Skeletal muscle satellite cell (primary cell): ENCODE measurements at regions not wholly inside any gene's neighbourhood (a gene's known extent, or its start where the extent isn't known, plus 50 kb on each side); places are given as distances from the start of the nearest gene placed in this dataset.

Experiments
- H3K27me3 ChIP-seq: 2 replicates; pipeline ENCODE4 v1.7.0; 2013; ENCODE audit warnings: low read length; ENCODE audit not compliant: control insufficient read depth, insufficient read depth
- H3K36me3 ChIP-seq: 2 replicates; pipeline ENCODE4 v1.7.0; 2013; ENCODE audit warnings: mild to moderate bottlenecking, control low read depth, low read length; ENCODE audit not compliant: insufficient read depth
- H3K4me1 ChIP-seq: 2 replicates; pipeline ENCODE4 v1.7.0; 2013; ENCODE audit warnings: low read length; ENCODE audit not compliant: control insufficient read depth, insufficient read depth
- H3K4me2 ChIP-seq: 2 replicates; pipeline ENCODE4 v1.7.0; 2013; ENCODE audit warnings: mild to moderate bottlenecking, low read length
- H3K4me3 ChIP-seq: 2 replicates; pipeline ENCODE4 v1.7.0; 2013; ENCODE audit warnings: low read length
- H3K9ac ChIP-seq: 2 replicates; pipeline ENCODE4 v1.7.0; 2013; ENCODE audit warnings: mild to moderate bottlenecking, low read depth, low read length, moderate library complexity
- H3K9me3 ChIP-seq: replicated peaks from 2 replicates; pipeline ENCODE4 v1.7.0; 2013; ENCODE audit warnings: mild to moderate bottlenecking, control low read depth, low read length

- H3K4me2 ChIP-seq: no peak overlapping the region
These were observed 258.0 kb downstream of the PTBP2 start for GRCh38 chr1:96979304-96980268.

DNA sequence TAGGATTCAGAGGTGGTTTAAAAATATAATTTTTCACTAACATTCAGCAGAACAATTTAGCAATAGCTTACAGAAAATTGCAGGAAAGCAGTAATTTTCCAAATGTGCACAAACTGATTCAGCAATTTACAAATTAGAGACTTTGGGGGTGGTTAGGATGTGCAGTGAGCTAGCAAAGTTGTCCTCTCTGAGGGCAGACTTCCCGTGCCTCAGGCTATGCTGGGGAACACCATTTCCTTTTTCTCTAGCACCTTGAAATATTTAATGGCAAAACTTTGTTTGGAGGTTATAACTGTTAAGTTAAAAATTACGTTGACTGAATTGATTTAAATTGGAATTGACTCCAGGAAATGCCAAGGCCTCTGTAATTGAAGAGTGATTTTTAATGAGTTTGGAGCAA is 258.9 kb downstream of the PTBP2 start:
- Histone ChIP-seq H3K4me2 (no peak overlapping the region), H3K27me3 (no peaks in the 10 kb centered on the region), H3K9ac (no peak overlapping the region), H3K4me1 (no peaks in the 10 kb centered on the region), H3K36me3 (no peaks in the 10 kb centered on the region), H3K4me3 (no peak overlapping the region), H3K9me3 (no peaks in the 10 kb centered on the region)

More at GRCh38 chr1:96979304-96980268, 258.0 kb downstream of the PTBP2 start:
- Histone ChIP-seq H3K9ac (no peak overlapping the region), H3K36me3 (no peaks in the 10 kb centered on the region), H3K4me3 (no peak overlapping the region), H3K4me1 (no peaks in the 10 kb centered on the region), H3K9me3 (no peaks in the 10 kb centered on the region), H3K27me3 (no peaks in the 10 kb centered on the region)

DNA sequence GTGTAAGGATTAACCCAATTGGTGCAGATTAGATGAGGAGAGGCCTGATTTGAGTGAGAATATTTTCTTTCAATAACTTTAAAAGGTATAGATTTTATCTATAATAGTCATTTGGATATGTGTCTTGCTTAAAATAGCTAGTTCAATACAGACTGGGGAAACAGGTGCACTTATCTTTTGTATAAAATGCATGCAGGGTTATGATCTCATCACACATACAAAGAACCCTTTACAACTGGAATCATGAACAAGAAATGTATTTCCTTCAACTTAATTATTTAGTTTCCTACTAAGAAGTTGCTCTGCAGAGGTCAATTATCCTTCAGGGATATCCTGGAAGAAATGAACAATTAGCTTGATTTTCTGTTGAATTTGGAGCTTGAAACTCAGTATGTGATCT is 259.6 kb downstream of the PTBP2 start:
- no peaks in the 10 kb centered on the region for H3K27me3 ChIP-seq
- no peak overlapping the region for H3K9ac ChIP-seq
- H3K4me3 ChIP-seq: no peak overlapping the region
- H3K4me2 ChIP-seq: no peak overlapping the region
- no peaks in the 10 kb centered on the region for H3K36me3 ChIP-seq
- H3K9me3 ChIP-seq: no peaks in the 10 kb centered on the region
- no peaks in the 10 kb centered on the region for H3K4me1 ChIP-seq

DNA sequence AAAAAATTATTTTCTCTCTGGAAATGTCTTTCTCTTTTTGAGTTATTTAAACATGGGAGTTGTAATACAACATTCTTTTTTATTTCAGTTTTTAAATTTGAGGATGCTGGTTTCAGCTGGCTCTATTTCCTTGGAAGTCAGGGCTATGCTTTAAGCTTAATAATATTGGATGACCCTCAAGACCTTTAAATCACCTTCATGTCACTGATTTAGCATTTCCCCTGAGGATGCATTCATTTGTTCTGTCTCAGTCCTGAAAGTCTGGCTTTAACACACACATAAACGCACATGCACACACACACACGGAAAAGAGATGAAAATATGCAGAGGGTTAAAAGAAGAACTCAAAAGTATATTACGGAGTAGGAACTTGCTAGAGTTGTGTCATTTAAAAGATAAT is 260.5 kb downstream of the PTBP2 start:
- no peak overlapping the region for H3K4me2 ChIP-seq
- no peaks in the 10 kb centered on the region for H3K9me3 ChIP-seq
- no peaks in the 10 kb centered on the region for H3K36me3 ChIP-seq
- H3K27me3 ChIP-seq: no peaks in the 10 kb centered on the region
- H3K4me1 ChIP-seq: no peaks in the 10 kb centered on the region
- no peak overlapping the region for H3K4me3 ChIP-seq
- no peak overlapping the region for H3K9ac ChIP-seq

DNA sequence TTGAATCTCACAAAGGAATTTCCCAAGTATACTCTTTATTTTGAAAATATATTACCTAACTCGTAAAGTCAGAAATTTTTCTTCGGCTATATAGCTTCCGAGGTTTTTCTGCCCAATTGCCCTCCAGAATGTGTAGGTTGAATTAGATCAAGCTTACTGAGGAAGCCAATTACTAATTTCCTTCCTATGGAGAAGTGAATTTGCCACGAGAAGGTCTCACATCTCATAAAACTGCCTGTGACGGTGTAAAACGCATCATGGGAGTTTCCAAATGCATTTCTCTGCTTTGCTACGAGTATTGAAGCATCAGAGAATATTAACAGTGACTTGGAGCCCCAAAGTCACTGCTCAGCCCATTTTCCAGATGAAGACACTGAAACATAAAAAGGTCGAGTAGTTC is 262.3 kb downstream of the PTBP2 start:
- Histone ChIP-seq H3K4me1 (no peaks in the 10 kb centered on the region), H3K4me2 (no peak overlapping the region), H3K4me3 (no peak overlapping the region), H3K9me3 (no peaks in the 10 kb centered on the region), H3K27me3 (no peaks in the 10 kb centered on the region), H3K36me3 (no peaks in the 10 kb centered on the region), H3K9ac (no peak overlapping the region)

- no peak overlapping the region for H3K4me2 ChIP-seq
- no peaks in the 10 kb centered on the region for H3K9me3 ChIP-seq
- H3K4me3 ChIP-seq: no peak overlapping the region
- H3K36me3 ChIP-seq: no peaks in the 10 kb centered on the region
- H3K9ac ChIP-seq: no peak overlapping the region
- H3K4me1 ChIP-seq: no peaks in the 10 kb centered on the region
- no peaks in the 10 kb centered on the region for H3K27me3 ChIP-seq
These were observed 265.7 kb downstream of the PTBP2 start for GRCh38 chr1:96987186-96987703.

GRCh38 chr1:96989302-96989701 is 267.7 kb downstream of the PTBP2 start:
- H3K9me3 ChIP-seq: no peaks in the 10 kb centered on the region
- H3K9ac ChIP-seq: no peak overlapping the region
- no peak overlapping the region for H3K4me3 ChIP-seq
- no peak overlapping the region for H3K4me2 ChIP-seq
- no peaks in the 10 kb centered on the region for H3K36me3 ChIP-seq
- no peaks in the 10 kb centered on the region for H3K4me1 ChIP-seq
- no peaks in the 10 kb centered on the region for H3K27me3 ChIP-seq

GRCh38 chr1:96990136-96990535 is 268.6 kb downstream of the PTBP2 start:
- Histone ChIP-seq H3K27me3 (no peaks in the 10 kb centered on the region), H3K9me3 (no peaks in the 10 kb centered on the region), H3K36me3 (no peaks in the 10 kb centered on the region), H3K4me1 (no peaks in the 10 kb centered on the region), H3K4me3 (no peak overlapping the region), H3K9ac (no peak overlapping the region), H3K4me2 (no peak overlapping the region)

DNA sequence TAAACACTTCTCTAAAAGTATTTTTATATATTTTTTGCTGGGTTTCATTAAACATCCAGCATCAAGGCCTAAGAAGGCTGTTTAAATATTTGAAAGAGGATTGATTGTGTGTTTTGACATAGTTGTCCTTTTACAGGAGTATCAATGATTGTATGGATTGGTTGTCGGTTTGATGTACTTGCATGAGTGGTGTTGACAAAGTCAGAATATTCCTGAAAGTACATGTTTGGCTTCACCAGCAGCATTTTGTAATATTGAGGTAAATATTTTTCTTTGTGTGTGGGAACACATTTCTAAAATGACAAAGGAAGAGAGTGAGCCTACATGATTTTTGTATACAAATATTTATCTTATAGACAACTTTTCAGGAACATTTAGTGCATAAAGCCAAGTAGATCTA is 269.7 kb downstream of the PTBP2 start:
- H3K36me3 ChIP-seq: no peaks in the 10 kb centered on the region
- H3K27me3 ChIP-seq: no peaks in the 10 kb centered on the region
- no peak overlapping the region for H3K9ac ChIP-seq
- no peaks in the 10 kb centered on the region for H3K9me3 ChIP-seq
- H3K4me1 ChIP-seq: no peaks in the 10 kb centered on the region
- no peak overlapping the region for H3K4me2 ChIP-seq
- H3K4me3 ChIP-seq: no peak overlapping the region

DNA sequence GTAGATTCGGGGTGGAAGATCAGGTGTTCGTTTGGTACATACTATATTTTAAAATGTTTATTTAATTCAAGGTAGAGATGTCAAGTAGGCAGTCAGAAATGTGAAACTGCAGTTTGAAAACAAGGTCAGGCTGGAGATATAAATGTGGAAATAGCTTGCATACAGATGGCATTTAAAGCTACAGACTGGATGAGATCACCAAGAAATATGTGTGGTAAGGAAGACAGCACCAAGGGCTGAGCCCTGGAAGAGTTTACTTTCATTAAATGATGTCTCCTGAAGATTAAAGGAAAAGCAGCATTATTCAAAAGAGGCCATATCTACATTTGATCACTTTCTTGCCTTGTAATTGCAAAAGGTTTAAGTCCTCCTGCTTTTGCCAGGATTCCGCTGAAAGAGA is 271.3 kb downstream of the PTBP2 start:
- no peak overlapping the region for H3K4me2 ChIP-seq
- H3K36me3 ChIP-seq: no peaks in the 10 kb centered on the region
- H3K4me3 ChIP-seq: no peak overlapping the region
- H3K27me3 ChIP-seq: no peaks in the 10 kb centered on the region
- no peak overlapping the region for H3K9ac ChIP-seq
- no peaks in the 10 kb centered on the region for H3K4me1 ChIP-seq
- H3K9me3 ChIP-seq: no peaks in the 10 kb centered on the region

GRCh38 chr1:96995351-96995750 is 273.8 kb downstream of the PTBP2 start:
- no peak overlapping the region for H3K9ac ChIP-seq
- H3K9me3 ChIP-seq: no peaks in the 10 kb centered on the region
- H3K27me3 ChIP-seq: no peaks in the 10 kb centered on the region
- no peak overlapping the region for H3K4me2 ChIP-seq
- H3K4me3 ChIP-seq: no peak overlapping the region
- no peaks in the 10 kb centered on the region for H3K4me1 ChIP-seq
- no peaks in the 10 kb centered on the region for H3K36me3 ChIP-seq

GRCh38 chr1:96996001-96996400 is 274.4 kb downstream of the PTBP2 start:
- no peaks in the 10 kb centered on the region for H3K4me1 ChIP-seq
- H3K27me3 ChIP-seq: no peaks in the 10 kb centered on the region
- H3K4me2 ChIP-seq: no peak overlapping the region
- H3K9me3 ChIP-seq: no peaks in the 10 kb centered on the region
- H3K9ac ChIP-seq: no peak overlapping the region
- H3K36me3 ChIP-seq: no peaks in the 10 kb centered on the region
- H3K4me3 ChIP-seq: no peak overlapping the region
